ENCODE measurements at regions not wholly inside any gene's neighbourhood (a gene's known extent, or its start where the extent isn't known, plus 50 kb on each side); places are given as distances from the start of the nearest gene placed in this dataset.

DNA sequence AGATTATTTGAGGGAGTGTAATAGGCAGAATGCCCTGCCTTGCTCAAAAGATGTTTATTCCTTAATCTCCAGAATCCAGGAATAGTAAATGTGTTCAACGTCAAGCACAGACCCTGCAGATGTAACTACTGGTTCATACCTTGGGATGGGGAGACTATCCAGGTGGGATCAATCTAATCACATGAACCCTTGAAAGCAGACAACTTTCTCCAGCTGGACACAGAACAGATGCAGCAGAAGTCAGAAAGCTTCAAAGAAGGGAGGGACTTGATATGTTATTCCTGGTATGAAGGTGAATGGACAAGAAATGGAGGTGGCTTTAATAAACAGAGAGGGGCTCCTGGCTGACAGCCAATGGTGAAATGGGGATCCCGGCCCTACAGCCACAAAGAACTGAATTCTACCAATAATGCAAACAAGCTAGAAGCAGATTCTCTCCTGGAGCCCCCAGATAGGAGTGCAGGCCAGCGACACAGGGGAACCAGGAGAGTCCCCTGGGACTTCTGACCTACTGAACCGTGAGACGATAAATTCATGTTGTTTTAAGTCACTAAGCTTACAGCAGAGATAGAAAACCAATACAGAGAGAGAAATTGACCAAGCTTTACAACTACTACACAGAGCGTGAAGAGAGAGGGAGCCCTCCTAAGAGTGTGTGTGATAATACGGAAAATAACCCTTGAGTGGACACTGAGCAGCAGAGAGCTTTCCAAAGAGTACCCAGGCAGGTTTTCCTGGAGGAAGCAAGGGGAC, 133.5 kb upstream of the TMEM132C start:
- H3K4me2 ChIP-seq: no peak overlapping the region
- no peaks in the 10 kb centered on the region for H3K27me3 ChIP-seq
- H3K36me3 Mint-ChIP-seq: no peaks in the 10 kb centered on the region
- no peak overlapping the region for H2AFZ ChIP-seq (replicated peaks)
- no peak overlapping the region for H3K4me3 Mint-ChIP-seq
- no peak for DNase-seq (ENCODE audit: low spot score)
- peaks cover 3% of the 10 kb centered on the region for H3K4me1 Mint-ChIP-seq
- H3K27ac ChIP-seq: no peak overlapping the region
- TF ChIP-seq, protein P1, sequence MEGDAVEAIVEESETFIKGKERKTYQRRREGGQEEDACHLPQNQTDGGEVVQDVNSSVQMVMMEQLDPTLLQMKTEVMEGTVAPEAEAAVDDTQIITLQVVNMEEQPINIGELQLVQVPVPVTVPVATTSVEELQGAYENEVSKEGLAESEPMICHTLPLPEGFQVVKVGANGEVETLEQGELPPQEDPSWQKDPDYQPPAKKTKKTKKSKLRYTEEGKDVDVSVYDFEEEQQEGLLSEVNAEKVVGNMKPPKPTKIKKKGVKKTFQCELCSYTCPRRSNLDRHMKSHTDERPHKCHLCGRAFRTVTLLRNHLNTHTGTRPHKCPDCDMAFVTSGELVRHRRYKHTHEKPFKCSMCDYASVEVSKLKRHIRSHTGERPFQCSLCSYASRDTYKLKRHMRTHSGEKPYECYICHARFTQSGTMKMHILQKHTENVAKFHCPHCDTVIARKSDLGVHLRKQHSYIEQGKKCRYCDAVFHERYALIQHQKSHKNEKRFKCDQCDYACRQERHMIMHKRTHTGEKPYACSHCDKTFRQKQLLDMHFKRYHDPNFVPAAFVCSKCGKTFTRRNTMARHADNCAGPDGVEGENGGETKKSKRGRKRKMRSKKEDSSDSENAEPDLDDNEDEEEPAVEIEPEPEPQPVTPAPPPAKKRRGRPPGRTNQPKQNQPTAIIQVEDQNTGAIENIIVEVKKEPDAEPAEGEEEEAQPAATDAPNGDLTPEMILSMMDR (IDR thresholded peaks at IDR 0.05): no peak
- TF ChIP-seq EZH2 (IDR thresholded peaks at IDR 0.05) (no peak), EZH2phosphoT487 (IDR thresholded peaks at IDR 0.05) (no peak)
- H3F3A ChIP-seq (ENCODE audit: low read depth): no peaks in the 10 kb centered on the region
- no peaks in the 10 kb centered on the region for H3K36me3 ChIP-seq
- H3K4me1 ChIP-seq: no peaks in the 10 kb centered on the region
- no peak overlapping the region for H3K27ac Mint-ChIP-seq
- H3K4me3 ChIP-seq: no peak overlapping the region
- peaks cover 3% of the 10 kb centered on the region for H3K27me3 Mint-ChIP-seq (ENCODE audit: insufficient read depth, low read depth)
- H3K9ac ChIP-seq: no peak overlapping the region
- no peaks in the 10 kb centered on the region for H3K9me3 ChIP-seq (ENCODE audit: low read depth)
- no peaks in the 10 kb centered on the region for H4K20me1 ChIP-seq (ENCODE audit: low read depth)
- no peaks in the 10 kb centered on the region for H3K79me2 ChIP-seq (ENCODE audit: low read depth)
- H3K9me3 Mint-ChIP-seq: peaks cover 7% of the 10 kb centered on the region

DNA sequence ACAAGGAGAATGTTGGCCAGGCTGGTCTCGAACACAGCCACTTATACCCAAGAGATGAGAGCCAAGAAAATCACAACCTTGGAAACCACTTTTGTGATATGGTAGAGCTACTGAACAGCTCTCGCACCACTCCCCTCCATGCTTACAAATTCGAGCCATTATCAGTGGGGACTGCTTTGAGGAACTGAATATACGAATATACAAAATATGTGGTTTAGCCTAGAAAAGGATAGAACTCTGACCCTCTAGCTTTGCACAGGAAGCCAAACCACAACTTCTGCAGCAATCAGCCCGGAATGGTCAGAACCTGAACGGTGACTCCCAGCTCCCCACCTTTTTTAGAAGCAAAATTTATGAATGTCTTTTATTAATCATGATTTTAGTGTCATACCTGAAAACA, 129.8 kb upstream of the TMEM132C start:
- Histone ChIP-seq H2AFZ (replicated peaks) (no peak overlapping the region), H4K20me1 (ENCODE audit: low read depth) (no peaks in the 10 kb centered on the region), H3F3A (ENCODE audit: low read depth) (no peaks in the 10 kb centered on the region), H3K79me2 (ENCODE audit: low read depth) (no peaks in the 10 kb centered on the region), H3K4me1 (no peaks in the 10 kb centered on the region), H3K36me3 (no peaks in the 10 kb centered on the region), H3K4me2 (no peak overlapping the region), H3K9me3 (ENCODE audit: low read depth) (no peaks in the 10 kb centered on the region), H3K9ac (no peak overlapping the region), H3K27ac (no peak overlapping the region), H3K4me3 (no peak overlapping the region), H3K27me3 (no peaks in the 10 kb centered on the region)
- H3K27ac Mint-ChIP-seq: no peak overlapping the region
- DNase-seq (ENCODE audit: low spot score): no peak
- H3K9me3 Mint-ChIP-seq: peaks cover 6% of the 10 kb centered on the region
- peaks cover 3% of the 10 kb centered on the region for H3K27me3 Mint-ChIP-seq (ENCODE audit: insufficient read depth, low read depth)
- peaks cover 7% of the 10 kb centered on the region for H3K4me1 Mint-ChIP-seq
- no peak overlapping the region for H3K4me3 Mint-ChIP-seq
- TF ChIP-seq EZH2 (IDR thresholded peaks at IDR 0.05) (no peak), EZH2phosphoT487 (IDR thresholded peaks at IDR 0.05) (no peak)
- TF ChIP-seq, protein P1 (IDR thresholded peaks at IDR 0.05): no peak
- H3K36me3 Mint-ChIP-seq: no peaks in the 10 kb centered on the region

DNA sequence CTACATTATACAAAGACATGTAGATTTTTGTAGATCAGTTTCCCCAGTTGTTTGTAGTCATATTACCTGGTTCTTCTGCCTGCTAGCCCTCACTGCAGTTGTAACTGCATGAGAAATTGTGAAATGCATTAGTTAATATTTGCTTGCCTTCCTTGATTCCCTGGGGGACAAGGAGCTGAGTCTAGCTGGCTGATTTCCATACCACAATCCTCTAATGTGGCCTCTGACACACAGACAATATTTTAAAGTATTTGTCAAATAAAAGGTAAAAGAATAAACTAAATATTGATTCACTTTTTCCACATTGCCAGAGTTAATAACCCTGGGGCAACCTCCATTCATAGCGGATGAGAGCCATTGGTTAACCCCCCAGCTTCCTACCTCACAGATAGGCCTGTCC, 128.8 kb upstream of the TMEM132C start:
- no peak overlapping the region for H3K4me3 Mint-ChIP-seq
- H2AFZ ChIP-seq (replicated peaks): no peak overlapping the region
- no peak overlapping the region for H3K4me3 ChIP-seq
- no peak overlapping the region for H3K27ac ChIP-seq
- peaks cover 6% of the 10 kb centered on the region for H3K9me3 Mint-ChIP-seq
- H3K4me1 Mint-ChIP-seq: peaks cover 4% of the 10 kb centered on the region
- H3K27me3 ChIP-seq: no peaks in the 10 kb centered on the region
- H3K36me3 Mint-ChIP-seq: no peaks in the 10 kb centered on the region
- no peaks in the 10 kb centered on the region for H4K20me1 ChIP-seq (ENCODE audit: low read depth)
- H3K4me2 ChIP-seq: no peak overlapping the region
- H3K9ac ChIP-seq: no peak overlapping the region
- TF ChIP-seq EZH2phosphoT487 (IDR thresholded peaks at IDR 0.05) (no peak), EZH2 (IDR thresholded peaks at IDR 0.05) (no peak)
- TF ChIP-seq, protein P1 (IDR thresholded peaks at IDR 0.05): no peak
- no peaks in the 10 kb centered on the region for H3F3A ChIP-seq (ENCODE audit: low read depth)
- no peak for DNase-seq (ENCODE audit: low spot score)
- H3K79me2 ChIP-seq (ENCODE audit: low read depth): no peaks in the 10 kb centered on the region
- no peaks in the 10 kb centered on the region for H3K36me3 ChIP-seq
- peaks cover 3% of the 10 kb centered on the region for H3K27me3 Mint-ChIP-seq (ENCODE audit: insufficient read depth, low read depth)
- H3K27ac Mint-ChIP-seq: no peak overlapping the region
- H3K4me1 ChIP-seq: no peaks in the 10 kb centered on the region
- H3K9me3 ChIP-seq (ENCODE audit: low read depth): no peaks in the 10 kb centered on the region
